ENCODE measurements at regions not wholly inside any gene's neighbourhood (a gene's known extent, or its start where the extent isn't known, plus 50 kb on each side); places are given as distances from the start of the nearest gene placed in this dataset.
"Not testable (repeated sequence)": the region's sequence is repeated elsewhere in the genome, so short reads cannot be mapped to it uniquely, and the experiment has no call there.

DNA sequence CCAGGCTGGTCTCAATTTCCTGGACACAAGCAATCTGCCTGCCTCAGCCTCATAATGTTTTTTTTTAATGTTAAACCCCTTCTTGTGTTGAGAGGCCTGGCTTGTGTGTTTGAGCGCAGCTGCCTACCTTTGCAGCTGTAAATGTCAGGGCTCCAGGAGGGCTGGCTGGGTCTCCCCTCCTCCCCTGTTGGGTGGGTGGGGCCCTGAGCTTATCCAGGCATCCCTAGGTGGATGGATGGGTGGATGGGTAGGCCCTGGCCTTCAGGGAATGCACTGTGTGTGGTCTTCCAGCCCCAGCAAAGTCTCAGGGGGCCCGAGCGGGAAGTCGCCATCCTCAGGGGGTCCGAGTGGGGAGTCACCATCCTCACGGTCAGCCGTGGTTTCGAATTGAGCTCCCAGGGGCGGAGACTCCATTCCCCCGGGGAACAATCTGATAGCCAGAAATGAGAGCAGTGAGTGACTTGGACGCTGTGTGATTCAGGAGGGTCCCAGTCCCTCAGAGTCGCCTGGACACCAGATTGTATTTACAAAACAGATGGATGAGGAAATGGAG, 279.4 kb upstream of the PLGLB2 start:
- not testable (repeated sequence) for DNase-seq

DNA sequence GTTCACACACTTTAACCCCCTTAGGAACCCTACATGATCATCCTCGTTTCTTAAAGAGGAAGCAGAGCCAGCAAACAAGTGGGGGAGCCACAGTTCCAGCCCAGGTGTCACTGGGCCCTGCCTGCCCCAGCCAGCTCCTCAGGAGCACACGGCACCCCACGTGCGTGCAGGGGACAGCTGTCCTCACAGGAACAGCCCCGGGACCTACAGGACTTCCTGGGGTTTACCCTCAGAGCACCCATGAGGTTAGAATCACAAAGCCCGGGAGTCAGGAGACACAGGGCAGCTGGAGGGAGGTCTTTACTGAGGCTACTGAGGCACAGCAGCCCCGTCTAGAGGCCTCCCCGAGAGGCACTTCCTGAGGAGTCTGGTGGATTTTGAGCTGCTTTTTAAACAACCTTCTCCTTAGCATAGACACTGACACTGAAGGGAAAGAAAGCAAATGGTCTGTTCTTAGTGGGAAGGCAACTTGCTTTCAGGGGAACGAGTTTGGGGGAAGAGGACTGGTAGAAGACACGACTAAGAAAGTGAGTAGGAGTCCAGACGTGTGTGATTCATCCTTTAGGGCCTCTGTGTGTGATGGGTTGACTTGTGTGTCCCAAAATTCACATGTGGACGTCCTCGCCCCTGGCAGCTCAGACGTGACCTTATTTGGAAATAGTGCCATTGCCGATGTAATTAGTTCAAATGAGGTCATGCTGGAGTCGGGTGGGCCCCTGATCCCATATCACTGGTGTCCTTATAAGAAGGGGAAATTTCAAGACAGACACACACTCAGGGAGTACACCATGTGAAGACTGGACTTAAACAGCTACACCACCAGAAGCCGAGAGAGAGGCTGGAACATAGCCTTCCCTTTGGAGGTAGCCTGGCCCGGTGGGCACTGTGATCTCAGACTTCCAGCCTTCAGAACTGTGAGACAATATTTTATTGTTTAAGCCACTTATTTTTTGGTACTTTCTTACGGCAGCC, 278.4 kb upstream of the PLGLB2 start:
- peak; percentile 15 for DNase-seq

- peak; percentile 10 for DNase-seq
Observed at GRCh38 chr2:87470381-87471380, 277.2 kb upstream of the PLGLB2 start.

GRCh38 chr2:87471478-87471877, 276.4 kb upstream of the PLGLB2 start:
- DNase-seq = not testable (repeated sequence)

DNA sequence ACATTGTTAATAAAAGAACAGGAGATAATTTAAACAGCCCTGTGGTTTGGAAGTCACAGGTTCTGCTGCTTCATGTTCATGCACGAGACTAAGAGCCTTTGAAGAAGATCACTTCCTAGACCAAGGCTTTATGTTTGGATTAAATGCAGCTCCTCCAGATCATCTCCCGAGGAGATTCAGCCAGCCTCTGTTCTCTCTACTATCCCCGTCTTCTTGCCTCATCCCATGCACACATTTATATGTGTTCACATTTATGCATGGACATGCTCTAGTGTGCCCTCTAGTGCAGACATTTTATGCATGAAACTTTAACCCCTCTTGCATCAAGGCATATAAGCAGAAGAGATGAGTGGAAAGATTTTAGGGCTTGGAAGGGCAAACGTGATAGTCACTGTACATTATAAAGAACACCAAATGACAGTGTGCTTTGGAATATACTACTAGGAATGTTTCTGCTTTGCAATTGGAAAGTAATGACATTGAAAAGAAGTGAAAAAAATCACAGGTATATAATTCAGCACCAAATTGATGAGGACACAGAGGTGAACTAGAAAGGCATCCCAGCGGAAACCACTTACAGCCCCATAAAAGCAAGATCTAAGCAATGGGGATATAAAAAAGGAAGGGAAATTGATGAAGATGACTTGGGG, 271.5 kb upstream of the PLGLB2 start:
- peak; percentile 11 for DNase-seq

DNA sequence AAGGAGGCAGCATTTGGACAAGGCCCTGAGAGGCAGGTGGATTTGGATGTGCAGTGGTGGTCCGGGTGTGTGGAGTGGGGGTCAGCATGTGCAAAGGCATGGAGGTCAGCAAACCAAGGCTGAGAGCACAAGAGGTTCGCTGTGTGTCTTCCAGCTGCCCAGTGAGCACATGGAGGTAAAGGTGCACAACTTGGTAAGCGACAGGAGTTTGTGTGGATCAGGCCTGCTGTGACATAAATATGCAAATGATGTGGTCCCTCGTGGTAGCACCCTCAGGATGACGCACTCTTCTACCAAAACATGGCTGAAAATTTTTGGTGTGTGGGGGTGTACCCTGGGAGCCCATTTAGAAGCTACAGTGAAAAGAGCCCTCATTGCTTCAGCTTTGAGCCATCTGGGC, 271.0 kb upstream of the PLGLB2 start:
- not testable (repeated sequence) for DNase-seq

- DNase-seq = not testable (repeated sequence)
Observed at GRCh38 chr2:87477669-87478428, 270.0 kb upstream of the PLGLB2 start.

DNA sequence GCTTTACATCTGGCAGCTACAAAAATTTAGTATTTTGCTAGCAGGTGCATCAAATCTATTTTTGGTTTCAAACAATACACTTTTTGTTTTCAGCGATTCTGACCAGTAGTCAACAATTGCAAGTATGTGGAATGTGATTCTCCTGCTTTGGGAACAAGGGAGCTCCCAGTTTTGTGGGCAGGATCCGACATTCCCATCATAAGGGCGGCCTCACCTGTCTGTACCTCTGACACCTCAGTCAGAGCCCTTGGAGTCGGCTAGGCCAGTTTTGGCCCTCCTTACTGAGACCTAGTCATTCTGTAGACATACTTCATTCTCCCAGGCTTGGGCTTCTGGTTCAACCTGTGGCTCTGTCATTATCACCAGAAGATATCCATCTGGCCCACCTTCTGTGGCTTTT, 269.0 kb upstream of the PLGLB2 start:
- not testable (repeated sequence) for DNase-seq

DNA sequence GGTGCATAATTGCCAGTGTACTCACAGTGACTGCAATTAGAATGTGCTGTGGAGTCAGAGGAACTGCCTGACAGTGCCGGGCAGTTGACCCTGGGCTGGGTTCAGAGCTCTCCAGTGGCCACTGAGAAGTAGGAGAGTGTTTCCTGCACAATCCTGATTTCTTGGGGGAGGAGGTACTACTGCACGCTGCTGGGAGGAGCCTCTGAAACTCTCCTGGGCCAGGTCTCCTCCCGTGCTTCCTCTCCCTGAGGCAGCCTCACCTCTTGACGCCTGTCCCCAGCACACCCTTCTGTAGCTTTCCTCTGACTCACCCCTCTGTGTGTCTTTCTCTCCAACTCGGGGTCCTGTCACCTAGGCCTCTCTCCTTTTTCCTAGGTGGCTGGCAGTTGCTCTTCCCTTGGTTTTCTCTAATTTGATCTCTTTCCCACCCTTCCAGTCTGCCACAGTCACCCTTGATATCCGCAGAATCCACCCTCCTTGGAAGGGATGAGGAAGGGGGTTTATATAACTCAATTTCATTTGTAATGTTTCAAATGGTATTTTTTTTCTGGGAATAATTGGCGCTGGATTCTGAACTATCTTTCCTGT, 264.7 kb upstream of the PLGLB2 start:
- DNase-seq = not testable (repeated sequence)

GRCh38 chr2:87484363-87484762, 263.5 kb upstream of the PLGLB2 start:
- DNase-seq = not testable (repeated sequence)

DNA sequence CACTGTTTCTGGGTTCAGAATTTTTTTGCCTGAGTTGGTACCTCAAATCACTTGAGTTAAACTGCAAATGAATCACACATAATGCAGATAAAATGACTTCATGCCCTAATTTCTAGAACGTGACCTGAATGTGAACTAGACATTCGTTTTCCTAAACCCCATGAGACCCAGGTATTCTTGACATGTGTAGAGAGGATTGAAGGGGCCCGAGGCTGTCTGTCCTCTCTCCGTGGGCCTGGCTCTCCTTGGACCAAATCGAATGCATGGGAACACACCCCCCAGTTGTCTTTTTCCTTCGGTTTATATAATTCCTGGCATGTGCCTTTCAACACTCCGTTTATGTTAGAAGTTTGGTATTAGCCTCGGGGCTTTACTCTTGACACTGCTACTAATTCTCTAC, 262.4 kb upstream of the PLGLB2 start:
- DNase-seq = not testable (repeated sequence)

- DNase-seq = not testable (repeated sequence)
Observed at GRCh38 chr2:87485884-87486283, 262.0 kb upstream of the PLGLB2 start.

- not testable (repeated sequence) for DNase-seq
Observed at GRCh38 chr2:87486413-87486812, 261.5 kb upstream of the PLGLB2 start.

GRCh38 chr2:87488021-87488420, 259.9 kb upstream of the PLGLB2 start:
- DNase-seq = not testable (repeated sequence)

DNA sequence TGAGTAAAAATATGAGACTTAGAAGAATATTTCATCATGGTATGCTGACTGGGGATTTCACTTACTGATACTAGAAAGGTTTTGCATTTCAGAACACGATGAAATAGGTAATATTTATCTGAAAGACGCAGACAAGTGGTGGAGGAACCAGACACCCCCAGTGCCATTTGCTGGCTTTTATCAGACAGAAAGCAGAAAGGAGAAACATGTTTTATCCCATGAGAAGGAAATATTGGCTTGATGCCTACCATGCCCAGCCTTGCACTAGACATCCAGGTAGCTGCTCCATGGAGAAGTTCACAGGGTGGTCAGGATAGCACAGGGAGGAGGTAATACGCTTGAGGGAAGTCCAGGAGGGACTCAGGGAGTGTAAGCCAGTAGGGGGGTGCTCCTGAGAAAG, 258.9 kb upstream of the PLGLB2 start:
- peak; percentile 39 for DNase-seq

DNA sequence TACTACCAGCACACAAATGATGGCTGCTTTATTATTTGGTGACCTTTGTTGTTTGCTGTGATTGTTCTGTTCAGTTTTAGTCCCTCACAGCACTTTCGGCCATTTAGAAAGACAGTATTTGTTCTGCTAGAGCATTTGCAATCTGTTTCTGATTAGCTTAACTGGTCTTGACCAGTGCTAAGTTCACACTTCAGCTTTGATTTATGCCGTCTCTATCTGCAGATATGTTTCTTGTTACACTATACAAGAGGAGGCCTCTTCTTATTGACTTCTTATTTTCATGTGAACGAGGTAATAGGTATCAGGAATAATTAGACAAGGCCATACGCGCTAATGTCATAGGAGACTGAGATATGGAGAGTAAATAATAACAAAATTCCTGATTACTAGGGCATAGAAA, 253.0 kb upstream of the PLGLB2 start:
- DNase-seq = not testable (repeated sequence)

GRCh38 chr2:87495455-87495854, 252.4 kb upstream of the PLGLB2 start:
- not testable (repeated sequence) for DNase-seq

GRCh38 chr2:87496036-87497006, 251.6 kb upstream of the PLGLB2 start:
- DNase-seq = peak; percentile 57

- DNase-seq = not testable (repeated sequence)
Observed at GRCh38 chr2:87497135-87497534, 250.8 kb upstream of the PLGLB2 start.

GRCh38 chr2:87497700-87498099, 250.2 kb upstream of the PLGLB2 start:
- not testable (repeated sequence) for DNase-seq

Data from hematopoietic multipotent progenitor cell treated with erythropoietin and hydrocortisone succinate and interleukin-3 and kit ligand, for 6 days (in vitro differentiated cells).